ENCODE measurements at regions not wholly inside any gene's neighbourhood (a gene's known extent, or its start where the extent isn't known, plus 50 kb on each side); places are given as distances from the start of the nearest gene placed in this dataset.
"Not testable (repeated sequence)": the region's sequence is repeated elsewhere in the genome, so short reads cannot be mapped to it uniquely, and the experiment has no call there.

GRCh38 chrX:21219208-21219607 lies 155.0 kb upstream of the CNKSR2 start:
- not testable (repeated sequence) for DNase-seq (ENCODE audit: low spot score)

- no peak for DNase-seq (ENCODE audit: low spot score)
Measured at GRCh38 chrX:21225643-21226042, 148.6 kb upstream of the CNKSR2 start.

GRCh38 chrX:21228974-21229373 lies 145.2 kb upstream of the CNKSR2 start:
- not testable (repeated sequence) for DNase-seq (ENCODE audit: low spot score)

- no peak for DNase-seq (ENCODE audit: low spot score)
Measured at GRCh38 chrX:21255032-21255618, 119.1 kb upstream of the CNKSR2 start.

GRCh38 chrX:21266949-21267348 lies 107.3 kb upstream of the CNKSR2 start:
- DNase-seq (ENCODE audit: low spot score), result no peak

- no peak for DNase-seq (ENCODE audit: low spot score)
Measured at GRCh38 chrX:21276736-21277433, 97.3 kb upstream of the CNKSR2 start.

- no peak for DNase-seq (ENCODE audit: low spot score)
Measured at GRCh38 chrX:21289232-21289631, 85.0 kb upstream of the CNKSR2 start.

- DNase-seq (ENCODE audit: low spot score), result no peak
Measured at GRCh38 chrX:21295246-21295820, 78.9 kb upstream of the CNKSR2 start.

- no peak for DNase-seq (ENCODE audit: low spot score)
Measured at GRCh38 chrX:21305799-21306336, 68.3 kb upstream of the CNKSR2 start.

- DNase-seq (ENCODE audit: low spot score), result no peak
Measured at GRCh38 chrX:21319323-21319722, 54.9 kb upstream of the CNKSR2 start.
